Esophagus (tissue), 2 donors: ENCODE measurements at regions not wholly inside any gene's neighbourhood (a gene's known extent, or its start where the extent isn't known, plus 50 kb on each side); places are given as distances from the start of the nearest gene placed in this dataset.

ENCODE experiments used
- H3K27ac ChIP-seq, 2 donors: one replicate each; pipeline ENCODE4 v1.5.1; 2013; ENCODE audit warnings: low read depth in 2 of 2, mild to moderate bottlenecking in 2 of 2, inconsistent platforms in 1 of 2, low read length in 1 of 2, moderate library complexity in 1 of 2
- H3K27me3 ChIP-seq, 2 donors: one replicate each; pipeline ENCODE4 v1.6.1; 2013; ENCODE audit warnings: low read length in 2 of 2, control low read depth in 1 of 2, mild to moderate bottlenecking in 1 of 2; ENCODE audit not compliant: insufficient read depth in 2 of 2, control insufficient read depth in 1 of 2
- H3K36me3 ChIP-seq, 2 donors: one replicate each; pipeline ENCODE4 v1.6.1; 2013; ENCODE audit warnings: low read length in 1 of 2; ENCODE audit not compliant: control insufficient read depth in 2 of 2, insufficient read depth in 2 of 2
- H3K4me1 ChIP-seq, 2 donors: one replicate each; pipeline ENCODE4 v1.6.1; 2013; ENCODE audit warnings: low read length in 1 of 2; ENCODE audit not compliant: control insufficient read depth in 2 of 2, insufficient read depth in 2 of 2
- H3K4me3 ChIP-seq, 2 donors: one replicate each; pipeline ENCODE4 v1.5.1; 2013; ENCODE audit warnings: low read length in 2 of 2, mild to moderate bottlenecking in 2 of 2, low read depth in 1 of 2, moderate library complexity in 1 of 2
- H3K9me3 ChIP-seq, 2 donors: one replicate each; pipeline ENCODE4 v1.6.1; 2013; ENCODE audit warnings: mild to moderate bottlenecking in 2 of 2, low read depth in 1 of 2, low read length in 1 of 2, moderate library complexity in 1 of 2; ENCODE audit not compliant: control insufficient read depth in 2 of 2, insufficient read depth in 1 of 2
- WGBS, 2 donors: extraction: QIAGEN DNeasy Blood & Tissue Kit; methylation state at CpG; one replicate each; pipeline ENCODE4 v1.1.7; 2013; 5-methylcytosine and 5-hydroxymethylcytosine counted together
- donor health status: healthy with polysubstance abuse.
- donor health status: Bipolar disorder and iron deficiency.

DNA sequence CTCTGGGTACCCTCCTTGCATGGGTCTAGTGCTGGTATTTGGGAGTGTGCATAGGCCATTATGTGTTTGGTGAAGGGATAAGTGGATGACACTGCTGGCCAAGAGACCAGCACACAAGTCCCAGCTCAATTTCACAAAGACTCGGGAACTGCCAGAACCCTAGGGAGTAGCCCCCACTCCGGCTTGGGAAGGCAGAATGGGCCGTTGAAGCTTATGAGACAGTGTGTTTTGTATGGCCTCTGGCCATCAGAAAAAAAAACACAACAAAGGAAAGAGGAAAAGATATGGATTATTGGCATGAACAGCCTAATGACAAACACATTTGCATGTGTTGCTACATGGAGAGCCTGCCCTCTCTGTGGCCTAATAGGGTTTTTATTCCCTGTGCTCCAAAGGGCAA, 144.2 kb downstream of the TTC32 start:
- Histone ChIP-seq H3K4me1 (no peaks in the 10 kb centered on the region), H3K27ac (no peak overlapping the region), H3K27me3 (no peaks in the 10 kb centered on the region), H3K36me3 (no peaks in the 10 kb centered on the region), H3K9me3 (no peaks in the 10 kb centered on the region), H3K4me3 (no peak overlapping the region)
- WGBS, 2 donors: 61 to 81% methylated on average over 3 of the region's 3 CpGs

DNA sequence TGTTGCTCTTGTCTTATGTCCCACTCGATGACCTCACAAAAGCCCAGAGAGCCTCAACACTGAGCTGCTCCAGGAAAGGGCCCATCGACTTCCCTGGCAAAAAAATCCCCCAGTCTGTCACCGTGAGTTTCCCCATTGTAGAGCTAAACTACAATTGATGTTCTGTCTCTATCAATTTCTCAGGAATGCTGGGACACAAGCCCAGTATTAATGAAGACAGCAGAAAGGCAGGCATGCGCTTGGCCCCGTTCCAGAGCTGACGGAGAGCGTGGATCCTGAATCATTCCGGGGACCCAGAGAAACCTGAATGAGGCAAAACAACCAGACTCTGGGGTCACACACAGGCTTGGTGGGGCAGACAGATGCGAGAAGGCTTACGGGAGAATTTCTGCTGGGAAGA, 146.9 kb downstream of the TTC32 start:
- no peaks in the 10 kb centered on the region for H3K9me3 ChIP-seq
- H3K27me3 ChIP-seq: no peaks in the 10 kb centered on the region
- no peak overlapping the region for H3K27ac ChIP-seq
- no peaks in the 10 kb centered on the region for H3K36me3 ChIP-seq
- H3K4me1 ChIP-seq: no peaks in the 10 kb centered on the region
- WGBS, 2 donors: 66 to 72% methylated on average over 10 of the region's 10 CpGs
- no peak overlapping the region for H3K4me3 ChIP-seq

DNA sequence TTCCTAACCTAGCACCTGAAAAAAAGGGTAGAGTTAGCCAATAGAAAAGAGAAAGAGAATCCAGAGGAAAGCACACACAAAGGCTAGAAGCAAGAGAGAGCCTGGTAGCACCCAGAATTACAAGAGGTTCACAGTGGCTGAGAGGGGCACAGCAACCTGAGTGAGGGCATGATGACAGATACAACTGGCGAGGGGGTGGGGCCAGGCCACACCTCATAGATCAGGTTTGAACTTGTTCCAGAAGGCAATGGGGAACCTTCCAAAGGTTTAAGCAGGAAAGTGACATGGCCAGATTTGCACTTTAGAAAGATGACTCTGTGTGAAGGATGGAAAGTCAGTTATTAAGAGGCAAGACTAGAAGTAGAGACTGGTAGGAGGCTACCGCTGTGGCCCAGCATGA, 148.0 kb downstream of the TTC32 start:
- 77 to 82% methylated on average over 2 of the region's 2 CpGs for WGBS, 2 donors
- no peak overlapping the region for H3K4me3 ChIP-seq
- no peaks in the 10 kb centered on the region for H3K4me1 ChIP-seq
- no peaks in the 10 kb centered on the region for H3K36me3 ChIP-seq
- no peaks in the 10 kb centered on the region for H3K27me3 ChIP-seq
- no peak overlapping the region for H3K27ac ChIP-seq
- H3K9me3 ChIP-seq: no peaks in the 10 kb centered on the region

DNA sequence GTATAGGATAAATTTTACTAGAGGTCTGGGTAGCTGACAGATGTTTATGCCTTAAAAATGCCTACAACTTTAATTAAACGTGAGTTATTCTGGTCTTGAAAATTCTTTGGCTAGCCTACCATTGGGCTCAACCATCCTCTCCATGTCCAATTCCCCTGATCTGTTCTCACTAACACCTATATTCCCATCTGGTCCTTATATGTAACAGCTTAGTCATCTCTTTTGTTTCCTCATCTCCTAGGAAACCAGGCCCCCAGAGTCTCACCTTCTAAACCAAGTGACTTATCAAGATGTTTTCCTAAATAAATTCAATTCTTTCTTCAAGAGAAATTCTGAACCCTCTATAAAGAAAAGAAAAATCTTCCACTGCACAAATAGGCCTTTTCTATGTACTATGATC, 148.5 kb downstream of the TTC32 start:
- Histone ChIP-seq H3K9me3 (no peaks in the 10 kb centered on the region), H3K27me3 (no peaks in the 10 kb centered on the region)
- WGBS, 2 donors: 68% methylated on average over 1 of the region's 1 CpG

DNA sequence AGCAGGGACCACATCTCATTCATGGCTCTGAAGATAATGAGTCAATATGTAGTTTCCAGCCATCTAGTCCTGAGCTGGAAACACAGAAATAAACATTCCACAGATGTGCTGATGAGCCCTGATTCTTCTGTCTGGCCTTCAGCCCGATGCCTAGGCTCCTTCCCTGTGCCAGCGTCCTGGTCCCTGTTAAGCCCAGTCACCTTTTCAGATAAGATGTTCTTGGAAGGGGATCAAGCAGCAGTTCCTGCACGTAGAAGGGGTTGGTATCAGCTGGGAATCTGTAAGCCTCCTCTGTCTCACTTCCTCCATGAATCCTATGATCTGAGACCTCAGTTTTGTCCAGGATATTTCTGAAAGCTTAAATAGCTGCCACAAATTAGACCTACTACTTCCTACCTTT, 149.3 kb downstream of the TTC32 start:
- Histone ChIP-seq H3K9me3 (no peaks in the 10 kb centered on the region), H3K4me1 (no peaks in the 10 kb centered on the region), H3K27me3 (no peaks in the 10 kb centered on the region), H3K4me3 (no peak overlapping the region), H3K27ac (no peak overlapping the region), H3K36me3 (no peaks in the 10 kb centered on the region)
- WGBS, 2 donors: 44 to 70% methylated on average over 3 of the region's 3 CpGs

More for the DNA sequence above, 148.5 kb downstream of the TTC32 start:
- Histone ChIP-seq H3K4me1 (no peaks in the 10 kb centered on the region), H3K36me3 (no peaks in the 10 kb centered on the region), H3K27ac (no peak overlapping the region), H3K4me3 (no peak overlapping the region)

DNA sequence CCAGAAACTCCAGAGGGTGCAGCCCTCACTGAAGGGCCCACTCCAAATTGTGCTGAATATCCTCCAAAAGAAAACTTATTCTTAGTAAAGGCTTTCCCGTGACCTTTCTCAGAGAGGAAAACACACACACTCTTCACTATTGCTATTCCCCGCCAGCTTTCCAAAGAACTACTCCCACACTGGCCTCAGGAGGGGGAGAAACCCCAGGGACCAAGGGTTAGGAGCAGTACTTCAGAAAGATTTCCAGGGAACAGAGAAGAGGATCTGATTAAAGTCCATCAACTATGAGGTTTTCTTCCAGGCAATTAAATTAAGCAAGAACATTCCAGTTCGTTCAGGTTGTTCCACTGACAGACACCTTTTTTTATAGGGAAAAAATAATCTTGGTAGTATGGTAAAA, 150.2 kb downstream of the TTC32 start:
- H3K36me3 ChIP-seq: no peaks in the 10 kb centered on the region
- H3K9me3 ChIP-seq: no peaks in the 10 kb centered on the region
- H3K4me3 ChIP-seq: no peak overlapping the region
- 62 to 69% methylated on average over 3 of the region's 3 CpGs for WGBS, 2 donors
- no peak overlapping the region for H3K27ac ChIP-seq
- H3K27me3 ChIP-seq: no peaks in the 10 kb centered on the region
- H3K4me1 ChIP-seq: no peaks in the 10 kb centered on the region

DNA sequence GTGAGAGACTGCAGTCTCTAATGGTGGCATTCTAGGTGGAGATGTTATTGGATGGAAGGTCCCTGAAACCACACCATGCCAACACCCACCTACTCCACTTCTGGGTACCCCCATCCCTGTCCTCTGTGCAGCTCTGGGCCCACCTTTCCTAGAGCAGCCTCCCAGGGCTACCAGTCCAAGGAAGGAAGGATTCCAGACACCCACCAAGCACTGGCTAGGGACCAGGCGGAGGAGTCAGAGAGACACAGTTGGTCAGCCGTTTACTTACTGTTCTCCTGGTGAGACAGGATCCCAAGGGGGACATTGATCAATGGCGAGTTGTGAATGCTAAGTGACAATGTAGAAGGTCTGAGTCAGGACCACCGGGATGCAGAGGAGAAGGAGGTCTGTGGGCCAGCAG, 151.6 kb downstream of the TTC32 start:
- H3K36me3 ChIP-seq: no peaks in the 10 kb centered on the region
- H3K27me3 ChIP-seq: no peaks in the 10 kb centered on the region
- H3K4me1 ChIP-seq: no peaks in the 10 kb centered on the region
- 77 to 90% methylated on average over 4 of the region's 4 CpGs for whole genome bisulfite sequencing, 2 donors
- no peak overlapping the region for H3K4me3 ChIP-seq
- no peak overlapping the region for H3K27ac ChIP-seq
- no peaks in the 10 kb centered on the region for H3K9me3 ChIP-seq

DNA sequence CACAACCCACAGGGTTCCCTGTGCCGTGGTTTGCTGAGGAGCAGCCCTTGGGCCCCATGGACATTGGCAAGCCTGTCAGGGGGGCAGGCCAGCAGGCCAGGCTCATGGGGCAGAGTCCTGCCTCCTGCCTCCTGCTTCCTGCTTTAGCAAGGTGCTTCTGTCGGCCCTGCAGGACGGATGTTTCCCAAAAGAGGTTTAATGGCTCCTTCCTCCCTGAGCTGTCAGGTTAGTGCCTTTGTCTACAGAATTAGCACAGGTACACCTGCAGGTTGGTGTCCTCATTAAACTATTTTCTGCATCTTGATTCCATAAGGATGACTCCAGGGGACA, 152.3 kb downstream of the TTC32 start:
- Histone ChIP-seq H3K4me1 (no peaks in the 10 kb centered on the region), H3K36me3 (no peaks in the 10 kb centered on the region), H3K9me3 (no peaks in the 10 kb centered on the region), H3K27me3 (no peaks in the 10 kb centered on the region), H3K4me3 (no peak overlapping the region), H3K27ac (no peak overlapping the region)
- WGBS, 2 donors: 87 to 90% methylated on average over 3 of the region's 3 CpGs

DNA sequence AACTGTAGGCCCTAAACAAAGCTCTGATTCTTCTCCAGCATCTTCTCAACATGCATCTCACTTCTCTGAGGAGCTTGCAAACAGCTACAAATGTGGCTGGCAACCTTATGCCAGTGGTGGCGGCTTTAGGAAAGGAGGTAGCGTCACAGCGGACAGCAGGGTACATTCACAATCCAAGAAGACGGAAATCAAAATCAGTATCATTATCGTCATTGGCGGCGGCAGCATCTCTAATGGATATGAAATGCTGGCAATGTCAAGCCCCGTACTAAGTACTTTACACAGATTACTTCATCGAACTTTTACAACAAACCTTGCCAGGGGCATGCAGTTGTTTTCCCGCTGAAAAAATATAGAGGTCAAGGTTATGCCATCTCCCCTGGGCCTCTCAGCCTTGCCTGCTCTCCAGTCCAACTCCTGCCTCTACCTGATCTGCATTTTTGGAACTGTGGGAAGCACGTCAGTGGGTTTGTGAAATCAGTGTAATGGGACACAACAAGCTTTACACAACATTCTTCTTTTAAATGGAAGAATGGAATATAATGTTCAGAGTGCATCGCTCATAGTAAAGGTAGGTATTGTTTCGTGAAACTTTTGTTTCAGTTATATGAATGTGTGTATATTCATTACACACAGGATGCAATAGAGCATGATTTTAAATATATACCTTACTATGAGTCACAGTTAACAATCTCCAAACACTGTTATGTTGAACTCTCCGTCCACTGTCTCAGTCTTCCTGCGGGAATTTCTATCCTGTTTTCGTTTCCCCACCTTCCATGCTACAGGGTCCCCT, 152.9 kb downstream of the TTC32 start:
- no peak overlapping the region for H3K4me3 ChIP-seq
- no peaks in the 10 kb centered on the region for H3K4me1 ChIP-seq
- no peak overlapping the region for H3K27ac ChIP-seq
- no peaks in the 10 kb centered on the region for H3K36me3 ChIP-seq
- H3K9me3 ChIP-seq: no peaks in the 10 kb centered on the region
- H3K27me3 ChIP-seq: no peaks in the 10 kb centered on the region
- 80 to 94% methylated on average over 16 of the region's 16 CpGs for WGBS, 2 donors

DNA sequence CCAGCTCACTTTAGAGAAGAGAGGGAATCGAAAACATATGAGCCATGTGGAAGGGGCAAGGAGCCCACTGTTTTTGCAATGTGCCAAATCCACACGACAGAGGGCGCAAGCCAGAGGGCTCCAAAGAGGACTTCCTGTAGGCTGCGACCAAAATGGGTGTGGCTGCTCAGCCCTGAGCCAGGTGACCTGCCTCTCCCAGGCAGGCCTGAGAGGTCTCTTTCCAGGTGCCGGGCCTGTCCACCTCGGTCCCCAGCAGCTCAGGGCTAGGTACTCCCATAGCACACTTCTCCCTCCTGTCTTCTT, 153.8 kb downstream of the TTC32 start:
- Histone ChIP-seq H3K27ac (no peak overlapping the region), H3K27me3 (no peaks in the 10 kb centered on the region), H3K9me3 (no peaks in the 10 kb centered on the region), H3K4me1 (no peaks in the 10 kb centered on the region), H3K36me3 (no peaks in the 10 kb centered on the region), H3K4me3 (no peak overlapping the region)
- 81 to 88% methylated on average over 6 of the region's 6 CpGs for WGBS, 2 donors
